Ishikawa (cell line): ENCODE measurements at regions not wholly inside any gene's neighbourhood (a gene's known extent, or its start where the extent isn't known, plus 50 kb on each side); places are given as distances from the start of the nearest gene placed in this dataset.

Source experiments
- CEBPB ChIP-seq: IDR thresholded peaks from 2 replicates; pipeline ENCODE4 v1.6.1; 2012
- CREB1 ChIP-seq: IDR thresholded peaks from 2 replicates; pipeline ENCODE4 v1.6.1; 2012; ENCODE audit warnings: low read depth
- EGR1 ChIP-seq: IDR thresholded peaks from 2 replicates; pipeline ENCODE4 v1.6.1; 2012
- EP300 ChIP-seq: IDR thresholded peaks from 2 replicates; pipeline ENCODE4 v1.6.1; 2012; ENCODE audit warnings: borderline replicate concordance
- FOXM1 ChIP-seq: IDR thresholded peaks from 2 replicates; pipeline ENCODE4 v1.6.1; 2012; ENCODE audit warnings: low read depth, borderline replicate concordance
- MAX ChIP-seq: IDR thresholded peaks from 2 replicates; pipeline ENCODE4 v1.6.1; 2012
- NFIC ChIP-seq: IDR thresholded peaks from 2 replicates; pipeline ENCODE4 v1.6.1; 2012
- RAD21 ChIP-seq: IDR thresholded peaks from 2 replicates; pipeline ENCODE4 v1.6.1; 2012; ENCODE audit warnings: low read depth
- REST ChIP-seq: IDR thresholded peaks from 2 replicates; pipeline ENCODE4 v1.6.1; 2012; ENCODE audit warnings: low read depth, mild to moderate bottlenecking
- TAF1 ChIP-seq: IDR thresholded peaks from 2 replicates; pipeline ENCODE4 v1.6.1; 2012; ENCODE audit warnings: low read depth, mild to moderate bottlenecking
- TCF12 ChIP-seq: IDR thresholded peaks from 2 replicates; pipeline ENCODE4 v1.6.1; 2012; ENCODE audit warnings: low read depth
- YY1 ChIP-seq: IDR thresholded peaks from 2 replicates; pipeline ENCODE4 v1.6.1; 2012; ENCODE audit warnings: low read depth
- ZBTB7A ChIP-seq: IDR thresholded peaks from 2 replicates; pipeline ENCODE4 v1.6.1; 2012; ENCODE audit warnings: low read depth
- TF ChIP-seq, protein P1 (sequence below): IDR thresholded peaks from 2 replicates; pipeline ENCODE4 v1.6.1; 2012

- TF ChIP-seq CEBPB (no peak), EP300 (no peak), FOXM1 (no peak), MAX (no peak), EGR1 (no peak), RAD21 (no peak), YY1 (no peak), TCF12 (no peak), TAF1 (no peak), CREB1 (no peak), REST (no peak), ZBTB7A (no peak), NFIC (no peak)
- TF ChIP-seq, protein P1, sequence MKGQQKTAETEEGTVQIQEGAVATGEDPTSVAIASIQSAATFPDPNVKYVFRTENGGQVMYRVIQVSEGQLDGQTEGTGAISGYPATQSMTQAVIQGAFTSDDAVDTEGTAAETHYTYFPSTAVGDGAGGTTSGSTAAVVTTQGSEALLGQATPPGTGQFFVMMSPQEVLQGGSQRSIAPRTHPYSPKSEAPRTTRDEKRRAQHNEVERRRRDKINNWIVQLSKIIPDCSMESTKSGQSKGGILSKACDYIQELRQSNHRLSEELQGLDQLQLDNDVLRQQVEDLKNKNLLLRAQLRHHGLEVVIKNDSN, result no peak
These were observed 134.6 kb downstream of the CYP26B1 start for GRCh38 chr2:72012886-72013574.
